SU-DHL-6 (cell line): ENCODE measurements at regions not wholly inside any gene's neighbourhood (a gene's known extent, or its start where the extent isn't known, plus 50 kb on each side); places are given as distances from the start of the nearest gene placed in this dataset.

ENCODE experiments used
- CTCF ChIP-seq: fragments of 200-600 bp; sonication (generic); IDR thresholded peaks from one replicate; pipeline ENCODE4 v1.5.1; 2017; ENCODE audit warnings: antibody characterized with exemption, mild to moderate bottlenecking, low read length, moderate library complexity; ENCODE audit not compliant: insufficient read depth, poor library complexity, severe bottlenecking
- EZH2phosphoT487 ChIP-seq: fragments of 200-600 bp; sonication (generic), shearing (Covaris generic); conservative IDR thresholded peaks from 2 replicates; pipeline ENCODE4 v1.6.1; 2018; ENCODE audit warnings: mild to moderate bottlenecking, antibody characterized with exemption, low read length, moderate library complexity, mixed read lengths

GRCh38 chr7:20929199-20929598 lies 142.5 kb upstream of the SP8 start:
- no peak for TF ChIP-seq CTCF
- no peak for TF ChIP-seq EZH2phosphoT487
